Urothelium cell line (cell line): ENCODE measurements at regions not wholly inside any gene's neighbourhood (a gene's known extent, or its start where the extent isn't known, plus 50 kb on each side); places are given as distances from the start of the nearest gene placed in this dataset.
"Not testable (repeated sequence)": the region's sequence is repeated elsewhere in the genome, so short reads cannot be mapped to it uniquely, and the experiment has no call there.

Source experiments
- DNase-seq: peaks from one replicate; pipeline ENCODE4 v3.0.0; 2011; ENCODE audit warnings: low spot score, mixed read lengths
- FAIRE-seq: peaks from 2 replicates; lab custom pipeline; 2011; peaks lifted over from hg19 to GRCh38; lab: Jason Lieb, UNC

DNA sequence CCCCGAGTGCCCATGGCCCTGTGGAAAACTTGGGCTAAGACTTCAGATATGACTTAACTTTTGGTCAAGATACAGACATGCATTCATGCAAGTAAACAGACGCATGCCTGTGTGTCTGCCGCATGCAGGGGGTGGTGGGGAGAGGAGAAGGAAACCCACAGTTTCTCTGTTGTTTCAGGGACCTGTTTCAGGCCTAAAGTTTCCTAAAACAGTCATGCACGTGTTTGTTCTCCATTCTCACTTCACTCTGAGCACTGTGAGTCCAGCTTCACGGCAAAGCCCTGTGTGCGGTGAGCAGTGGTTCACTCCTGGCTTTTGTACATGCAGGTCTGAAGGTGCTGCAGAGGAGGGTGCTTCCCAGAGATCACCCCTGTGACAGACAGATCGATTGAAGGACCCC is 158.7 kb downstream of the FOXL1 start:
- FAIRE-seq: no peak
- no peak for DNase-seq

- not testable (repeated sequence) for FAIRE-seq, DNase-seq
Measured at GRCh38 chr16:86738322-86738721, 160.0 kb downstream of the FOXL1 start.

GRCh38 chr16:86739178-86739577 is 160.8 kb downstream of the FOXL1 start:
- DNase-seq (no peak), FAIRE-seq (no peak)

GRCh38 chr16:86739808-86740207 is 161.5 kb downstream of the FOXL1 start:
- DNase-seq: no peak
- FAIRE-seq: no peak

DNA sequence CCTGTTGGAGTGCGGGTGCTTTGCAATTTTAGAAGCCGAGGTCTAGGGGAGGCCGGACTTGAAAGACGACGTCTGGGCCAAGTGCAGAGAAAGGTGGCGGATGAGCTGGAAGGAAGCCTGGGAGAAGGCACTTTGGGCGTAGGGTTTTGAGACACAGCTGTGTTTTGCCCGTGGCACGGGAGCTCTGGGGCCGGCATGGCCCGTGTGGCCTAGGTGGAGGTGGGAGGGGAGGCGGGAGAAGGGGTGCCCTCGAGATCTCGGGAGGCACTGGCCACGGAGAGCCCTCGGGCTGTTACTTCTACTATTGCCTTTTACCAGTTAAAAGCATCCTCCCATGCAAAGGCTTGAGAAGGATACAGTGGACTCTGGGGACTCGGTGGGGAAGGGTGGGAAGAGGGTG is 161.9 kb downstream of the FOXL1 start:
- no peak for DNase-seq
- FAIRE-seq: no peak

- FAIRE-seq (peak; percentile 67), DNase-seq (peak; percentile 84)
Measured at GRCh38 chr16:86740906-86741799, 162.8 kb downstream of the FOXL1 start.

GRCh38 chr16:86747761-86748160 is 169.4 kb downstream of the FOXL1 start:
- FAIRE-seq (no peak), DNase-seq (no peak)

DNA sequence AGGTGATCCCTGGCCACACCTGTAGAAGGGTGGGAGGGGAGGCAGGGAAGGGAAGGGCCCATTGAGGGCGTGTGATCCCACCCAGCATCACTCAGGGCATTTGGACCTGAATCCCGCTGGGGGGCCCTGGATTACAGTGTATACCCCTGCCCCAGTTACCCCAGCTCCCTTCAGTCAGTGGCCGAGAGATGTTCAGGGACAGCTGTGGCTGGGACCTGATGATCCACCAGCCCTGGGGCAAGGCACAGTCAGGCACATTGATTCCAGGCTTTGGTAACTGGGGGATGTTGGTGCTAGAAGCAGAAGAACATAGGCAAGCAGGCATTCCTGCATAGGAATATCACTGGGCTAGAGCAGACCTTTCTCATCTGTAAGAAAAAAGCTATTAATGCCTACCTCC is 170.3 kb downstream of the FOXL1 start:
- FAIRE-seq: no peak
- no peak for DNase-seq

GRCh38 chr16:86751076-86752030 is 173.0 kb downstream of the FOXL1 start:
- DNase-seq: peak; percentile 81
- peak; percentile 42 for FAIRE-seq

DNA sequence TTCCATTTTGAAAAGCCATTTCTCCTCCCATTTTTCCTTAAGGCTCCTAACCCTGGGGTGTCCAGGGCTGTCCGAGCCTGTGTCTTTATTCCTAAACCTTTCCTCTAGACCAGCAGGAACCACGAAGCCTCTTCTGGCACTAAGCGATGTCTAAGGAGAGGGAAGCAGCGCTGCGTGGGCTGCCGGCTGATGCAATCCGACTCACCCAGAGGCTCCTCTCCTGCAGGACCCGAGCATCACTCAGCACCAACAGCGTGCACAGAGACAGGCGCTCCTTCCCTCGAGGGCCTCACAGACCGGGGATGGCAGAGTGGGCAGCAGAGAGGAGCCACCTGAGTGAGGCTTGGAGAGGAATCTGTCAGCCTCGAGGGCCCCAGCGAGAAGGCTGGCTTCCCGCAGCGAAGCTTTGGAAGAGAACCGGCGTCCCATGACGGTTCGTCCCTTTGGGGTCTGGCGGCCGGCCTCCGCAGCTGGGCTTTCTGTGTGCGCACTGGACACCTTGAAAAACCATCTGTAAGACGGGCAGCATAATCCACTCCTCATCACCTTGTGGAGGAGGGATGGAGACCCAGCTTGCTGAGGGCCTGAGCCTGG is 174.3 kb downstream of the FOXL1 start:
- DNase-seq: no peak
- FAIRE-seq: no peak

DNA sequence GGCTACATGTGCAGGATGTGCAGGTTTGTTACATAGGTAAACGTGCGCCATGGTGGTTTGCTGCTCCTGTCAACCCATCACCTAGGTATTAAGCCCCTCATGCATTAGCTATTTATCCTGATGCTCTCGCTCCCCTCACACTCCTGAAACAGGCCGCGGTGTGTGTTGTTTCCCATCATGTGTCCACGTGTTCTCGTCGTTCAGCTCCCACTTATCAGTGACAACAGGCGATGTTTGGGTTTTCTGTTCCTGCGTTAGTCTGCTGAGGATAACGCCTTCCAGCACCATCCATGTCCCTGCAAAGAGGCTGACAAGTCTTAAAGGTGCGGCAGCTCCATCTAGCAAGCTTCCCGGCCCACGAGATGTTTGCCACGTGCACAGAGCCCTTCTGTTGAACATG is 175.1 kb downstream of the FOXL1 start:
- FAIRE-seq: no peak

GRCh38 chr16:86755571-86756006 is 177.2 kb downstream of the FOXL1 start:
- FAIRE-seq (no peak), DNase-seq (no peak)

More for the DNA sequence above, 175.1 kb downstream of the FOXL1 start:
- DNase-seq: no peak

GRCh38 chr16:86756882-86757703 is 178.7 kb downstream of the FOXL1 start:
- no peak for FAIRE-seq
- no peak for DNase-seq

GRCh38 chr16:86757704-86758040 is 179.3 kb downstream of the FOXL1 start:
- no peak for DNase-seq
- FAIRE-seq: no peak

- DNase-seq (no peak), FAIRE-seq (no peak)
Measured at GRCh38 chr16:86758932-86759331, 180.6 kb downstream of the FOXL1 start.

DNA sequence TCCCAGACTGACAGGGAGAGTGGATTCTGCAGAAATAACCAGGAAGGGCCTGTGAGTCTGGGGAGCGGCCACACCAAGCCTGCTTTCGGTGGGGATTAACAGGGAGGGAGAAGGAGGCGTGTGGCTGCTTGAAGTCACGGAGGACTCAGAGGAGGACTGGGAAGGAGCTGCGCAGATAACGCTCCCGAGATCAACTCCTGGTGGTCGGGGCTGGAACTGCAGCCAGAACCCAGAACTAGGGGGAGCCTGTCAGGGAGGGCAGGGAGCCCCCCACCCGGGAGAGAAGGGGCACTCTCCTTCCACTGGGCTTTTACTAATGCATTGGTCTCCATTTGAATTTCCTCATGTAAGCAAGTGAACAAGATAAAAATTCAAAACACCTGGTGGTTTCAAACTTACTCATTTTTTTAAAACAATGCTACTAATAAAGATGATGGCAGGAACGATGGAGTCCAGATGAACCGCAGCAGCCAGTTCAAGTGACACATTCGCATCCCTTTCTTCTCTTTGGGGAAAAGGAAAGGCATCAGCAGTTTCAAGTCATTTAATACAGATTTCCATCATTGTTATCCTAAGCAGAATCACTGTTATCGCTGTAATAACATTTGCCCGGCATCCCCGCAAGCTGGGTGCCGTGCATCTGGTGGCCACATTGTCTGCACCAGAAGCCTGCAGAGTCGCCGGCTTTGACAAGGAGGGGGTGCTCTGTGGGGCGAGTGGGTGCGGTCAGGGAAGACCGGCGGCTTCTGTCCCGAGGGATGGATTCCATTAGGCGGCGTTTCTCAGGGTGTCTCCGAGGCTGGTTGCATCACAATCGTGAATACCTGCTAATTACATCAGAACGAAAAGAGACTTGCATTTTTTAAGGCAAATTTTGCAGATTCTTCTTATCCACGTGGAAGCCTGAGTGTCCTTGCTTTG is 183.0 kb downstream of the FOXL1 start:
- DNase-seq (peak; percentile 75), FAIRE-seq (peak; percentile 27)

- DNase-seq (no peak), FAIRE-seq (no peak)
Measured at GRCh38 chr16:86762095-86762494, 183.7 kb downstream of the FOXL1 start.

GRCh38 chr16:86763819-86764218 is 185.5 kb downstream of the FOXL1 start:
- FAIRE-seq: no peak
- no peak for DNase-seq

GRCh38 chr16:86764551-86764950 is 186.2 kb downstream of the FOXL1 start:
- FAIRE-seq (no peak), DNase-seq (no peak)
